WTC11 (cell line): ENCODE measurements at regions not wholly inside any gene's neighbourhood (a gene's known extent, or its start where the extent isn't known, plus 50 kb on each side); places are given as distances from the start of the nearest gene placed in this dataset.

ENCODE experiments used
- ATAC-seq: fragments of 200-7000 bp; cut with Tn5 transposase; 2 replicates; pipeline ENCODE4 v1.10.0; 2021; ENCODE audit warnings: mild to moderate bottlenecking, moderate library complexity
- CTCF ChIA-PET: fragments of 300-600 bp; sonication (Branson Sonifier 250); formaldehyde crosslinking; loops from one replicate; lab custom pipeline; 2021; ENCODE audit warnings: antibody characterized with exemption; lab: Charles Lee
- POLR2A ChIA-PET: fragments of 350-600 bp; sonication (Branson Sonifier 250); formaldehyde crosslinking; loops from one replicate; lab custom pipeline; 2021; ENCODE audit warnings: antibody characterized with exemption; lab: Charles Lee
- DNase-seq: peaks from one replicate; pipeline ENCODE4 v3.0.0; 2021; ENCODE audit warnings: low spot score
- H3K27ac Mint-ChIP-seq: 2 replicates; pipeline ENCODE4 v1.8.0; 2021; ENCODE audit warnings: mixed read lengths
- H3K27me3 Mint-ChIP-seq: 2 replicates; pipeline ENCODE4 v1.8.0; 2021; ENCODE audit warnings: low read depth, mild to moderate bottlenecking, moderate library complexity, mixed read lengths
- H3K36me3 Mint-ChIP-seq: 2 replicates; pipeline ENCODE4 v1.8.0; 2021; ENCODE audit warnings: mixed read lengths
- H3K4me1 Mint-ChIP-seq: 2 replicates; pipeline ENCODE4 v1.8.0; 2022; ENCODE audit warnings: mixed read lengths
- H3K4me3 Mint-ChIP-seq: 2 replicates; pipeline ENCODE4 v1.8.0; 2021; ENCODE audit warnings: mild to moderate bottlenecking, moderate library complexity, mixed read lengths
- H3K9me3 Mint-ChIP-seq: 2 replicates; pipeline ENCODE4 v1.8.0; 2021; ENCODE audit warnings: mixed read lengths
- AR ChIP-seq: fragments of 250-450 bp; sonication (Bioruptor Pico); IDR thresholded peaks from 2 replicates; pipeline ENCODE4 v1.9.0; 2021; ENCODE audit warnings: mild to moderate bottlenecking
- FOXJ3 ChIP-seq: sonication (generic); formaldehyde crosslinking; IDR thresholded peaks from 2 replicates; pipeline ENCODE4 v1.9.0; 2021; ENCODE audit warnings: missing genetic modification reagents, mild to moderate bottlenecking, borderline replicate concordance
- IRF1 ChIP-seq: sonication (generic); formaldehyde crosslinking; IDR thresholded peaks from 2 replicates; pipeline ENCODE4 v1.8.0; 2023; ENCODE audit warnings: missing genetic modification reagents
- JUN ChIP-seq: sonication (generic); formaldehyde crosslinking; IDR thresholded peaks from 2 replicates; pipeline ENCODE4 v1.8.0; 2023; ENCODE audit warnings: mild to moderate bottlenecking, missing genetic modification reagents
- NFYB ChIP-seq: sonication (generic); formaldehyde crosslinking; conservative IDR thresholded peaks from 2 replicates; pipeline ENCODE4 v1.8.0; 2022; ENCODE audit warnings: low read depth, missing genetic modification reagents
- PRDM15 ChIP-seq: sonication (generic); formaldehyde crosslinking; IDR thresholded peaks from 2 replicates; pipeline ENCODE4 v1.8.0; 2022; ENCODE audit warnings: missing genetic modification reagents
- PREB ChIP-seq: sonication (generic); formaldehyde crosslinking; IDR thresholded peaks from 2 replicates; pipeline ENCODE4 v1.8.1; 2022; ENCODE audit warnings: mild to moderate bottlenecking, missing genetic modification reagents, moderate library complexity, borderline replicate concordance
- USF2 ChIP-seq: sonication (generic); formaldehyde crosslinking; IDR thresholded peaks from 2 replicates; pipeline ENCODE4 v1.8.1; 2023; ENCODE audit warnings: mild to moderate bottlenecking, missing genetic modification reagents, moderate library complexity
- ZNF232 ChIP-seq: sonication (generic); formaldehyde crosslinking; IDR thresholded peaks from 2 replicates; pipeline ENCODE4 v1.8.0; 2022; ENCODE audit warnings: mild to moderate bottlenecking, missing genetic modification reagents
- ZNF532 ChIP-seq: fragments of 250-450 bp; sonication (Bioruptor Pico); IDR thresholded peaks from 2 replicates; pipeline ENCODE4 v1.9.0; 2021; ENCODE audit warnings: mild to moderate bottlenecking, borderline replicate concordance

- H3K4me3 Mint-ChIP-seq: no peak overlapping the region
- no peaks in the 10 kb centered on the region for H3K4me1 Mint-ChIP-seq
- TF ChIP-seq ZNF232 (no peak), JUN (CRISPR knock-in tag) (no peak), FOXJ3 (no peak), NFYB (CRISPR knock-in tag) (no peak), PREB (CRISPR knock-in tag) (no peak), PRDM15 (CRISPR knock-in tag) (no peak), USF2 (CRISPR knock-in tag) (no peak), IRF1 (no peak), ZNF532 (CRISPR knock-in tag) (no peak), AR (CRISPR knock-in tag) (no peak)
- ChIA-PET CTCF (no interaction called here), POLR2A (no interaction called here)
- H3K27ac Mint-ChIP-seq: no peak overlapping the region
- peaks cover 3% of the 10 kb centered on the region; the same call in 1 of the 2 replicates for H3K9me3 Mint-ChIP-seq
- no peak for ATAC-seq
- no peaks in the 10 kb centered on the region for H3K36me3 Mint-ChIP-seq
- no peaks in the 10 kb centered on the region for H3K27me3 Mint-ChIP-seq
- DNase-seq: no peak
These were observed 117.1 kb upstream of the TSC22D1 start for GRCh38 chr13:44693156-44693764.
